Spleen (tissue), 11 donors: ENCODE measurements at regions not wholly inside any gene's neighbourhood (a gene's known extent, or its start where the extent isn't known, plus 50 kb on each side); places are given as distances from the start of the nearest gene placed in this dataset.

ENCODE experiments used
- DNase-seq: peaks from one replicate; pipeline ENCODE4 v3.0.0-alpha.2; 2020
- H3K27ac ChIP-seq, 8 donors: fragments of 200-600 bp; sonication (generic) in 7 of 8; 1 replicate in 4 of 8; 2 replicates in 4 of 8; pipeline versions ENCODE4 v1.5.0 to v1.8.0; 2016 to 2021; ENCODE audit warnings: inconsistent platforms in 4 of 8, mild to moderate bottlenecking in 4 of 8, moderate library complexity in 1 of 8
- H3K27me3 ChIP-seq, 7 donors: fragments of 200-600 bp; sonication (generic) in 6 of 7; replicated peaks in 1 of 7; 1 replicate in 4 of 7; 2 replicates in 3 of 7; pipeline versions ENCODE4 v1.5.0 to v1.8.0; 2016 to 2021; ENCODE audit warnings: inconsistent platforms in 3 of 7, mild to moderate bottlenecking in 1 of 7
- H3K36me3 ChIP-seq, 6 donors: fragments of 200-600 bp; sonication (generic) in 5 of 6; 1 replicate in 4 of 6; 2 replicates in 2 of 6; pipeline versions ENCODE4 v1.5.0 to v1.8.0; 2016 to 2021; ENCODE audit warnings: inconsistent platforms in 2 of 6
- H3K4me1 ChIP-seq, 6 donors: fragments of 200-600 bp; sonication (generic) in 5 of 6; 1 replicate in 3 of 6; 2 replicates in 3 of 6; pipeline versions ENCODE4 v1.5.0 to v1.8.0; 2016 to 2021; ENCODE audit warnings: inconsistent platforms in 3 of 6
- H3K4me3 ChIP-seq, 8 donors: fragments of 200-600 bp; sonication (generic) in 7 of 8; 1 replicate in 4 of 8; 2 replicates in 4 of 8; pipeline versions ENCODE4 v1.5.0 to v1.8.0; 2016 to 2021; ENCODE audit warnings: inconsistent platforms in 4 of 8, mild to moderate bottlenecking in 4 of 8, moderate library complexity in 2 of 8
- H3K9me3 ChIP-seq, 8 donors: fragments of 200-600 bp; sonication (generic) in 7 of 8; 1 replicate in 4 of 8; 2 replicates in 4 of 8; pipeline versions ENCODE4 v1.5.0 to v1.8.0; 2016 to 2021; ENCODE audit warnings: inconsistent platforms in 4 of 8
- CTCF ChIP-seq, 11 experiments: fragments of 200-600 bp in 7 of 11; fragments of 450-650 bp in 4 of 11; sonication (generic) in 4 of 11; IDR thresholded peaks in 8 of 11; conservative IDR thresholded peaks in 3 of 11; 1 replicate in 7 of 11; 2 replicates in 4 of 11; pipeline versions ENCODE4 v1.4.0 to v1.8.0; 2016 to 2021; ENCODE audit warnings: antibody characterized with exemption in 11 of 11, inconsistent platforms in 4 of 11, mild to moderate bottlenecking in 1 of 11
- POLR2A ChIP-seq, 3 donors: fragments of 450-650 bp; IDR thresholded peaks; one replicate each; pipeline ENCODE4 v1.5.1; 2017; ENCODE audit warnings: antibody characterized with exemption in 3 of 3, mild to moderate bottlenecking in 1 of 3
- POLR2AphosphoS5 ChIP-seq, 3 donors: sonication (generic); formaldehyde crosslinking; IDR thresholded peaks; one replicate each; pipeline ENCODE4 v1.5.1; 2017; ENCODE audit warnings: antibody characterized with exemption in 3 of 3
- WGBS, 5 donors: extraction: QIAGEN DNeasy Blood & Tissue Kit in 3 of 5; methylation state at CpG; one replicate each; pipeline versions ENCODE4 v1.1.5 to v1.1.7; 2013 to 2018; 5-methylcytosine and 5-hydroxymethylcytosine counted together
- intact Hi-C: fragments of 100-400 bp; cut with DNase I; formaldehyde crosslinking; loops from one replicate; pipeline ENCODE4 v1.15.0; 2023; ENCODE audit warnings: low total_unique reads
- donor health status: healthy with polysubstance abuse.
- donor health status: DM: no; HTN: no; CAD: no; lungs with moderate emphysema.
- donor health status: DM: no; HTN: no; CAD: no.
- donor health status: Bipolar disorder and iron deficiency.
- donor health status: healthy.
- donor health status: DM: no; HTN: no; CAD: no.
- donor health status: DM: yes; HTN: yes; CAD: no.

DNA sequence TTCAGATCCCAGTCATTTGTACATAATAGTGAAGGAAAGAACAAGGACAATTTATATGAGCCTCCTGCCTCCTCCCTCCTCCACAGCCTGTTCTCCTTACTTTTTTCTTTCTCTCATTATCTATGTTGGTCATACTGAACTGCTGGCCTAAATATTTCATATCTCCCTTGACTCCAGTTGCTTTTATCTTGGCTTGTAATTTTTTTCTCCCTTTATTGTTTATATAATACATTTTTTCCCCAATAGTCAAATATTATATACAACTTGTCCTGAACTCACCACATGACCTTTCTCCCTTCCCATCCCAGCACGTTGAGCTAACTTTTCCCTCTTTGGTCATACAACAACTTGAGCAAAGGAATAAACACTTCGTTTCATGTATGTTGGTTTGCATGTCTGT is 752.1 kb downstream of the LTN1 start:
- intact Hi-C loops, result no loop called here
- no peak overlapping the region for H3K27ac ChIP-seq
- WGBS, 5 donors, result 65 to 84% (median 78%) methylated on average over 2 of the region's 2 CpGs
- H3K36me3 ChIP-seq, result no peaks in the 10 kb centered on the region
- no peak for DNase-seq
- H3K9me3 ChIP-seq, result no peaks in the 10 kb centered on the region
- H3K4me3 ChIP-seq, result no peak overlapping the region
- TF ChIP-seq POLR2AphosphoS5 (IDR thresholded peaks at IDR 0.05), result no peak
- no peak for TF ChIP-seq CTCF (IDR thresholded peaks at IDR 0.05 in 8 of 11, conservative IDR thresholded peaks at IDR 0.05 in 3 of 11)
- no peak for TF ChIP-seq POLR2A (IDR thresholded peaks at IDR 0.05)
- H3K27me3 ChIP-seq, result no peaks in the 10 kb centered on the region
- peaks cover 0 to 3% (median 0%) of the 10 kb centered on the region in 6 donors for H3K4me1 ChIP-seq

DNA sequence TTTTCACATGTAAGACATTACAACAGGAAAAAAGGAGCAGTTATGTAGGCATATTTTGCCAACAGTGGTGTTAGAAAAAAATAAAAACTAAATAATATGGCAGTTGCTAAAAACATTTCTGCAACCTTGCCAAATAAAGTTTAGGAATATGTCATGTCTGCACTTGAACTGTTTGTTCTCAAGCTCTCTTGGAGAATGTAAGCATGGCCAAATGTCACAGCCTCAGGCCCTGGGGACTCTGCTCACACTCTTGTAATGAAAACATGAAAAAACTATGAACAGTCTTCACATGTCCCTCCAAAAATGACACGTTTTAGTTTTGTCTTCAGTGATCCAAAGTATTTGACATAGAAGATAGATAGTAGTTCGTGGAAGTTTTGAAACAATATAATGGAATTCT is 753.3 kb downstream of the LTN1 start:
- Histone ChIP-seq H3K4me3 (no peak overlapping the region), H3K9me3 (no peaks in the 10 kb centered on the region), H3K4me1 (peaks cover 0 to 13% (median 0%) of the 10 kb centered on the region in 6 donors), H3K27ac (no peak overlapping the region), H3K36me3 (no peaks in the 10 kb centered on the region), H3K27me3 (no peaks in the 10 kb centered on the region)
- intact Hi-C loops, result no loop called here
- no peak for TF ChIP-seq POLR2AphosphoS5 (IDR thresholded peaks at IDR 0.05)
- TF ChIP-seq POLR2A (IDR thresholded peaks at IDR 0.05), result no peak
- no peak for TF ChIP-seq CTCF (IDR thresholded peaks at IDR 0.05 in 8 of 11, conservative IDR thresholded peaks at IDR 0.05 in 3 of 11)
- 57 to 75% (median 63%) methylated on average over 2 of the region's 2 CpGs for WGBS, 5 donors
- DNase-seq, result no peak

- H3K27me3 ChIP-seq, result no peaks in the 10 kb centered on the region
- intact Hi-C loops, result no loop called here
- TF ChIP-seq CTCF (IDR thresholded peaks at IDR 0.05 in 8 of 11, conservative IDR thresholded peaks at IDR 0.05 in 3 of 11) (no peak), POLR2A (IDR thresholded peaks at IDR 0.05) (no peak), POLR2AphosphoS5 (IDR thresholded peaks at IDR 0.05) (no peak)
- H3K36me3 ChIP-seq, result no peaks in the 10 kb centered on the region
- peaks cover 0 to 13% (median 0%) of the 10 kb centered on the region in 6 donors for H3K4me1 ChIP-seq
- DNase-seq, result no peak
- no peak overlapping the region for H3K4me3 ChIP-seq
- H3K9me3 ChIP-seq, result no peaks in the 10 kb centered on the region
- whole genome bisulfite sequencing, 5 donors, result 69 to 85% (median 82%) methylated on average over 2 of the region's 2 CpGs
- no peak overlapping the region for H3K27ac ChIP-seq
These were observed 755.0 kb downstream of the LTN1 start for GRCh38 chr21:28237661-28238060.

GRCh38 chr21:28235169-28235895 is 757.3 kb downstream of the LTN1 start:
- no peaks in the 10 kb centered on the region for H3K27me3 ChIP-seq
- intact Hi-C loops, result no loop called here
- TF ChIP-seq CTCF (IDR thresholded peaks at IDR 0.05 in 8 of 11, conservative IDR thresholded peaks at IDR 0.05 in 3 of 11) (peak in 1 of 11 experiments; percentile 23), POLR2A (IDR thresholded peaks at IDR 0.05) (no peak)
- peaks cover 0 to 13% (median 0%) of the 10 kb centered on the region in 6 donors for H3K4me1 ChIP-seq
- no peak for DNase-seq
- peak overlapping the region in 4 of 8 donors; percentile 8 to 45 (median 40) for H3K27ac ChIP-seq
- no peaks in the 10 kb centered on the region for H3K9me3 ChIP-seq
- 21 to 36% (median 28%) methylated on average over 3 of the region's 3 CpGs for WGBS, 5 donors
- no peak overlapping the region for H3K4me3 ChIP-seq
- H3K36me3 ChIP-seq, result no peaks in the 10 kb centered on the region
